ENCODE measurements at regions not wholly inside any gene's neighbourhood (a gene's known extent, or its start where the extent isn't known, plus 50 kb on each side); places are given as distances from the start of the nearest gene placed in this dataset.
"Not testable (repeated sequence)": the region's sequence is repeated elsewhere in the genome, so short reads cannot be mapped to it uniquely, and the experiment has no call there.

DNA sequence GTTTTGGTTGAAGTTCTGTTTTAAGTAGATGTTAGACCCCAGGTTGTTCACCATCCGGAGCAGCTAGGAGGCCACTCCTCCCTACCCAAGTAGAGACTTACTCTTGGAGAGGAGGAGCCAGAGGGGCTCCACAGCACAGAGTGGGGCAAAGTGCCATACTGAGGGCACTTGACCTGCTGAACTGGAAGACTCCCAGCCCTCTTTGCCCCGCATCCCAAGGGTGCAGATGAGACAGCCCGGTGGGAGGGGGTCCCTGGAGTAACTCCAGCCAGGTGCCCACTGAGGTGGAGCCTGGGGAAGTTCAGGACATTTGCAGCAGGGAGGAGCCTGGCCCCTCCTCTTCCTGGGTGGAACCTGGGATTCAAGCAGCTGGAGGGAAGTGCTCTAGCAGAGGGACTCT is 102.1 kb upstream of the GPR6 start:
- CTCF ChIA-PET, result interaction anchor here (1.1 to 1.3 kb wide), 2 partner anchors 164 to 192 kb away, joined by 3 read pairs; no protein-coding TSS in a partner anchor
- no peak for FAIRE-seq
- WGBS (ENCODE audit: missing lambda C conversion rate), result 67% methylated on average over 1 of the region's 3 CpGs

DNA sequence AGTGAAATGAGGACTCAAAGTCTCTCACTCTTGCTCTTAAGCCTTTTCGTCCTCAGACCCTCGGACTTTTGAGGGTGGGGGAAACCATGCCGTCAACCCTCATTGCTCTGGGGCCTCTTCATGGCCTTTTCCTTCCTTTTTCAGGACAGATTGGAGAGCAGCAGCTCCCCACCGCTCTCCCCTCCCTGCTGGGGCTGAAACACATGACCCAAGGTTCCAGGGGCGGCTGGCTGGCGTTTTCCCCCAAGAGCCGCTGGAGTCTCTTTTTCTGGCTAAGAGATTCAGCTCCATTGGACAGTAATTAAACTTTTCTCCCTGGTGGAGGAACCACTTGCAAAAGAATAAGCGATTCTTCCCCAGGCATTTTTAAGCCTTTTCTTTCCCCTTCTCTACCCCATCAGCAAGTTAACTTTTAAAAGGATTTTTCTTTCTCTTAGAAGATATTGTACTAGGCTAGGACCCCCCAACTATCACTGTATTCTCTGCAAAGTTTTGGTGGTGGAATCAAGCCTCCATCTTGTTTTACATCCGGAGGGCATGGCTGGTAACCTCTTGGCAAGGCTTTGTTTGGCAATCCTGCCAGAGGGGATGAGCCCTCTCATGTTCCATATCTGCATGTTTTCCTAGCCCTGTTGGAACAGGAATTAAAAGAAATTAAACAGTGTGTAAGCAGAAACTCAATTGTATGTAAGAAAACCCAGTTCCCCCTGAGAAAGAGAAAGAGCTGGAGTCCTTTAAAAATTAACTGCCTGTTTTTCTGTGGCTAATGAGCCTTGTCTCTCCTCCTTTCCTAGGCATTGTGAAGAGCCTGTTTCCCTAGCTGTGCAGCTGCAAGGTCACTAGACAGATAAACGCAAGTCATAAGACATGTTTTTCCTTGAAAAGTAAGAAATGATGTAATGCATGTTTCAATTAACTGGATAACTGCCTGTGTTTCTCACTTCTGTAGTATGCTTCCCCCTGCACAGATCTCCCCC is 100.8 kb upstream of the GPR6 start:
- Histone ChIP-seq H3K4me1 (no peaks in the 10 kb centered on the region), H3K9me3 (no peaks in the 10 kb centered on the region), H3K4me3 (no peak overlapping the region), H3K4me2 (no peak overlapping the region), H3K27ac (no peak overlapping the region)
- POLR2A ChIA-PET, result no interaction called here
- CTCF ChIA-PET, result interaction anchor here (0.9 kb wide), 1 partner anchor 162 kb away, joined by 3 read pairs; no protein-coding TSS in a partner anchor
- ATAC-seq, result no peak
- no peak for DNase-seq (ENCODE audit: low read depth in 1 of 2, low spot score in 1 of 2)
- TF ChIP-seq POLR2AphosphoS2 (conservative IDR thresholded peaks at IDR 0.05; ENCODE audit: low read length) (no peak), HEYL (CRISPR knock-in tag; IDR thresholded peaks at IDR 0.05) (no peak), FOSL2 (IDR thresholded peaks at IDR 0.05) (no peak), FOSL2 (CRISPR knock-in tag; IDR thresholded peaks at IDR 0.05) (no peak), CHD4 (IDR thresholded peaks at IDR 0.05; ENCODE audit: borderline replicate concordance) (no peak), ZNF302 (CRISPR knock-in tag; IDR thresholded peaks at IDR 0.05) (no peak), SMC3 (IDR thresholded peaks at IDR 0.05) (no peak), RFX5 (IDR thresholded peaks at IDR 0.05) (no peak), BHLHE40 (IDR thresholded peaks at IDR 0.05; ENCODE audit: low read depth, low read length) (no peak)
- TF ChIP-seq, protein P1, sequence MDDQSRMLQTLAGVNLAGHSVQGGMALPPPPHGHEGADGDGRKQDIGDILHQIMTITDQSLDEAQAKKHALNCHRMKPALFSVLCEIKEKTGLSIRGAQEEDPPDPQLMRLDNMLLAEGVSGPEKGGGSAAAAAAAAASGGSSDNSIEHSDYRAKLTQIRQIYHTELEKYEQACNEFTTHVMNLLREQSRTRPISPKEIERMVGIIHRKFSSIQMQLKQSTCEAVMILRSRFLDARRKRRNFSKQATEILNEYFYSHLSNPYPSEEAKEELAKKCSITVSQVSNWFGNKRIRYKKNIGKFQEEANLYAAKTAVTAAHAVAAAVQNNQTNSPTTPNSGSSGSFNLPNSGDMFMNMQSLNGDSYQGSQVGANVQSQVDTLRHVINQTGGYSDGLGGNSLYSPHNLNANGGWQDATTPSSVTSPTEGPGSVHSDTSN (IDR thresholded peaks at IDR 0.05), result no peak
- 58% methylated on average over 10 of the region's 10 CpGs for WGBS (ENCODE audit: missing lambda C conversion rate)
- no peak for FAIRE-seq

More for the DNA sequence above, 102.1 kb upstream of the GPR6 start:
- no peak overlapping the region for H3K4me2 ChIP-seq
- H3K9me3 ChIP-seq, result no peaks in the 10 kb centered on the region
- H3K4me1 ChIP-seq, result no peaks in the 10 kb centered on the region
- no peak for ATAC-seq
- POLR2A ChIA-PET, result no interaction called here
- H3K27ac ChIP-seq, result no peak overlapping the region
- TF ChIP-seq, protein P2, sequence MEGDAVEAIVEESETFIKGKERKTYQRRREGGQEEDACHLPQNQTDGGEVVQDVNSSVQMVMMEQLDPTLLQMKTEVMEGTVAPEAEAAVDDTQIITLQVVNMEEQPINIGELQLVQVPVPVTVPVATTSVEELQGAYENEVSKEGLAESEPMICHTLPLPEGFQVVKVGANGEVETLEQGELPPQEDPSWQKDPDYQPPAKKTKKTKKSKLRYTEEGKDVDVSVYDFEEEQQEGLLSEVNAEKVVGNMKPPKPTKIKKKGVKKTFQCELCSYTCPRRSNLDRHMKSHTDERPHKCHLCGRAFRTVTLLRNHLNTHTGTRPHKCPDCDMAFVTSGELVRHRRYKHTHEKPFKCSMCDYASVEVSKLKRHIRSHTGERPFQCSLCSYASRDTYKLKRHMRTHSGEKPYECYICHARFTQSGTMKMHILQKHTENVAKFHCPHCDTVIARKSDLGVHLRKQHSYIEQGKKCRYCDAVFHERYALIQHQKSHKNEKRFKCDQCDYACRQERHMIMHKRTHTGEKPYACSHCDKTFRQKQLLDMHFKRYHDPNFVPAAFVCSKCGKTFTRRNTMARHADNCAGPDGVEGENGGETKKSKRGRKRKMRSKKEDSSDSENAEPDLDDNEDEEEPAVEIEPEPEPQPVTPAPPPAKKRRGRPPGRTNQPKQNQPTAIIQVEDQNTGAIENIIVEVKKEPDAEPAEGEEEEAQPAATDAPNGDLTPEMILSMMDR (IDR thresholded peaks at IDR 0.05), result no peak
- TF ChIP-seq SREBF2 (IDR thresholded peaks at IDR 0.05), result no peak
- TF ChIP-seq MAZ (IDR thresholded peaks at IDR 0.05; ENCODE audit: borderline replicate concordance, low read depth, low read length), result no peak
- TF ChIP-seq, protein P3, sequence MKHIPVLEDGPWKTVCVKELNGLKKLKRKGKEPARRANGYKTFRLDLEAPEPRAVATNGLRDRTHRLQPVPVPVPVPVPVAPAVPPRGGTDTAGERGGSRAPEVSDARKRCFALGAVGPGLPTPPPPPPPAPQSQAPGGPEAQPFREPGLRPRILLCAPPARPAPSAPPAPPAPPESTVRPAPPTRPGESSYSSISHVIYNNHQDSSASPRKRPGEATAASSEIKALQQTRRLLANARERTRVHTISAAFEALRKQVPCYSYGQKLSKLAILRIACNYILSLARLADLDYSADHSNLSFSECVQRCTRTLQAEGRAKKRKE (CRISPR knock-in tag; IDR thresholded peaks at IDR 0.05; ENCODE audit: low read depth), result no peak
- TF ChIP-seq ELK1 (IDR thresholded peaks at IDR 0.05; ENCODE audit: low read depth, low read length), result no peak
- TF ChIP-seq JUNB (IDR thresholded peaks at IDR 0.05), result no peak
- no peak for TF ChIP-seq CHD2 (IDR thresholded peaks at IDR 0.05; ENCODE audit: low read length, partially characterized antibody)
- TF ChIP-seq, protein P4, sequence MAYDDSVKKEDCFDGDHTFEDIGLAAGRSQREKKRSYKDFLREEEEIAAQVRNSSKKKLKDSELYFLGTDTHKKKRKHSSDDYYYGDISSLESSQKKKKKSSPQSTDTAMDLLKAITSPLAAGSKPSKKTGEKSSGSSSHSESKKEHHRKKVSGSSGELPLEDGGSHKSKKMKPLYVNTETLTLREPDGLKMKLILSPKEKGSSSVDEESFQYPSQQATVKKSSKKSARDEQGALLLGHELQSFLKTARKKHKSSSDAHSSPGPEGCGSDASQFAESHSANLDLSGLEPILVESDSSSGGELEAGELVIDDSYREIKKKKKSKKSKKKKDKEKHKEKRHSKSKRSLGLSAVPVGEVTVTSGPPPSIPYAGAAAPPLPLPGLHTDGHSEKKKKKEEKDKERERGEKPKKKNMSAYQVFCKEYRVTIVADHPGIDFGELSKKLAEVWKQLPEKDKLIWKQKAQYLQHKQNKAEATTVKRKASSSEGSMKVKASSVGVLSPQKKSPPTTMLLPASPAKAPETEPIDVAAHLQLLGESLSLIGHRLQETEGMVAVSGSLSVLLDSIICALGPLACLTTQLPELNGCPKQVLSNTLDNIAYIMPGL (CRISPR knock-in tag; IDR thresholded peaks at IDR 0.05; ENCODE audit: borderline replicate concordance), result no peak
- no peak overlapping the region for H3K4me3 ChIP-seq
- no peak for DNase-seq (ENCODE audit: low read depth in 1 of 2, low spot score in 1 of 2)

DNA sequence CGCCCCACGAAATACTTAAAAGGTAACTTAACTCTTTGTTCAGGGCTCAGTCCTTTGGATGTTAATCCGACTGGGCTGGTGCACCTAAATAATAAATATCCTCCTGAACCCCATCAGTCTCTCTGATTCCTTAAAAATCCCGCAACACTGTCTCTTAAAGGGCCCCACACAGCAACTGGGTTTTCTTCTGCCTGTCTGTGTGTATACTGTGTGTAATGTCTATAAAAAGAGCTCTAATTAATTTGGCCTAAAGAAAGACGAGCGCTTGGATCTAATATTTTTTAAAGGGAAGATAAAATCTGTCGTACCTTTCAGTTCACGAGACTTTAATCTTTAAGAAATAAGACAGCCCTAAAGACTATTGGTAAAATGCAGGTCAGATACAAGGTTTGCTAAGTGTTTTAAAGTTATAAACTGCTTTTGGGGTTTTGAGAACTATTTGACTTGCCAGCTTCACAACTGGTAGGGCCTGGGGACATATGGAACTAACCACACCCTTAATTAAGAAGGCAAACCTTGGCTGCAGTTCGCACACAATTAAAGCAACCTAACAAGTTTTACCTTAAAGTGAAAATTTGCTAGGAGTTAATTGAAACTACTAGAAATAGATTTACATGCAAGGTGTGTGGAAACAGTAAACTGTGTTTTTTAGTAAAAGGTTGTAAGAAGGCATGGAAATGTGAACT is 100.0 kb upstream of the GPR6 start:
- CTCF ChIA-PET, result interaction anchor here (1.0 kb wide), 1 partner anchor 163 kb away, joined by 3 read pairs; no protein-coding TSS in a partner anchor
- ATAC-seq; H3K27ac ChIP-seq; POLR2A ChIA-PET; FAIRE-seq; H3K4me3 ChIP-seq; H3K4me2 ChIP-seq; H3K4me1 ChIP-seq; H3K9me3 ChIP-seq; DNase-seq (ENCODE audit: low read depth in 1 of 2, low spot score in 1 of 2): not testable (repeated sequence)
- 55% methylated on average over 9 of the region's 9 CpGs for WGBS (ENCODE audit: missing lambda C conversion rate)

DNA sequence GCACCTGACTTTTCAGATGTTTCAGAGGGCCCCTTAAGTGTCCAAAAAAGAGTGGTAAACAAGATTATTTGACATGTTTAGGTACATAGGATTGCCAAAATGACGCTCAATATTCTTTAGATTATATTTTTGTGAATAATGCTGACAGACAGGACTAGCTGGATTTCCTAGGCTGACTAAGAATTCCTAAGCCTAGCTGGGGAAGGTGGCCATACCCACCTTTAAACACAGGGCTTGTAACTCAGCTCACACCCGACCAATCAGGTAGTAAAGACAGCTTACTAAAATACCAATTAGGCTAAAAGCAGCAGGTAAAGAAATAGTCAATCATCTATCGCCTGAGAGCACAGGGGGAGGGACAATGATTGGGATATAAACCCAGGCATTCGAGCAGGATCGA is 99.0 kb upstream of the GPR6 start:
- H3K4me3 ChIP-seq; ATAC-seq; H3K27ac ChIP-seq; H3K9me3 ChIP-seq; POLR2A ChIA-PET; FAIRE-seq; H3K4me1 ChIP-seq; H3K4me2 ChIP-seq; DNase-seq (ENCODE audit: low read depth in 1 of 2, low spot score in 1 of 2): not testable (repeated sequence)
- 11% methylated on average over 5 of the region's 5 CpGs for WGBS (ENCODE audit: missing lambda C conversion rate)
- CTCF ChIA-PET, result interaction anchor here (1.0 kb wide), 1 partner anchor 164 kb away, joined by 3 read pairs; no protein-coding TSS in a partner anchor
